Caco-2 (cell line): ENCODE measurements at regions not wholly inside any gene's neighbourhood (a gene's known extent, or its start where the extent isn't known, plus 50 kb on each side); places are given as distances from the start of the nearest gene placed in this dataset.

ENCODE experiments used
- BruUV-seq: library from RNA; stranded (reverse); fragments of 400-500 nt; replicated peaks from 2 replicates; lab custom pipeline; 2021; lab: Mats Ljungman, UMichigan
- CTCF ChIA-PET: fragments of 300-600 bp; sonication (Branson Sonifier 250); formaldehyde crosslinking; loops from one replicate; lab custom pipeline; 2022; ENCODE audit warnings: antibody characterized with exemption; lab: Charles Lee
- POLR2A ChIA-PET: fragments of 300-600 bp; sonication (Branson Sonifier 250); formaldehyde crosslinking; loops from one replicate; lab custom pipeline; 2022; ENCODE audit warnings: antibody characterized with exemption; lab: Charles Lee
- DNase-seq, 2 experiments: peaks; one replicate each; pipeline versions ENCODE4 v3.0.0 to v3.0.0-alpha.2; 2020 to 2022
- H3K27me3 ChIP-seq: replicated peaks from 2 replicates; pipeline ENCODE4 v1.6.0; 2011; ENCODE audit warnings: low read length; ENCODE audit not compliant: control insufficient read depth, insufficient read depth
- H3K36me3 ChIP-seq: 2 replicates; pipeline ENCODE4 v1.5.1; 2011; ENCODE audit warnings: low read length; ENCODE audit not compliant: control insufficient read depth, insufficient read depth
- H3K4me1 ChIP-seq: fragments of 250-450 bp; sonication (Bioruptor Pico); 2 replicates; pipeline ENCODE4 v1.5.1; 2020; ENCODE audit warnings: mild to moderate bottlenecking
- H3K4me3 ChIP-seq: 2 replicates; pipeline ENCODE4 v1.5.1; 2011; ENCODE audit warnings: low read depth, mild to moderate bottlenecking, control low read depth, low read length
- H3K9me3 ChIP-seq: fragments of 250-450 bp; sonication (Bioruptor Pico); 2 replicates; pipeline ENCODE4 v1.5.1; 2020; ENCODE audit warnings: mild to moderate bottlenecking, moderate library complexity
- H3K27ac Mint-ChIP-seq: one replicate; pipeline ENCODE4 v1.8.0; 2022; ENCODE audit warnings: mixed read lengths; ENCODE audit not compliant: unreplicated experiment
- H3K27me3 Mint-ChIP-seq: one replicate; pipeline ENCODE4 v1.8.0; 2022; ENCODE audit warnings: mixed read lengths; ENCODE audit not compliant: insufficient read depth, unreplicated experiment
- H3K36me3 Mint-ChIP-seq: one replicate; pipeline ENCODE4 v1.8.0; 2022; ENCODE audit warnings: mild to moderate bottlenecking, mixed read lengths; ENCODE audit not compliant: insufficient read depth, unreplicated experiment
- H3K4me1 Mint-ChIP-seq: one replicate; pipeline ENCODE4 v1.8.0; 2022; ENCODE audit warnings: low read depth, mixed read lengths; ENCODE audit not compliant: unreplicated experiment
- H3K4me3 Mint-ChIP-seq: one replicate; pipeline ENCODE4 v1.8.0; 2022; ENCODE audit warnings: mild to moderate bottlenecking, moderate library complexity, mixed read lengths; ENCODE audit not compliant: unreplicated experiment
- H3K9me3 Mint-ChIP-seq: one replicate; pipeline ENCODE4 v1.8.0; 2022; ENCODE audit warnings: mixed read lengths; ENCODE audit not compliant: unreplicated experiment
- CTCF ChIP-seq, 2 experiments: fragments of 200-600 bp in 1 of 2; IDR thresholded peaks; 1 replicate in 1 of 2; 2 replicates in 1 of 2; pipeline versions ENCODE4 v1.5.1 to v1.8.0; 2011 to 2022; ENCODE audit warnings: antibody characterized with exemption in 1 of 2, control low read depth in 1 of 2, inconsistent platforms in 1 of 2, low read depth in 1 of 2, low read length in 1 of 2, mild to moderate bottlenecking in 1 of 2, moderate library complexity in 1 of 2; ENCODE audit not compliant: insufficient read depth in 1 of 2, severe bottlenecking in 1 of 2, unreplicated experiment in 1 of 2
- intact Hi-C: fragments of 100-400 bp; cut with micrococcal nuclease; formaldehyde crosslinking; loops from one replicate; pipeline ENCODE4 v1.10.0; 2022; ENCODE audit not compliant: unreplicated experiment

- CTCF ChIA-PET, result no interaction called here
- no peaks in the 10 kb centered on the region for H3K36me3 ChIP-seq
- no peak for TF ChIP-seq CTCF (IDR thresholded peaks at IDR 0.05; ENCODE audit: insufficient read depth in 1 of 2, low read depth in 1 of 2, low read length in 1 of 2, severe bottlenecking in 1 of 2, unreplicated experiment in 1 of 2)
- POLR2A ChIA-PET, result no interaction called here
- H3K9me3 ChIP-seq, result no peaks in the 10 kb centered on the region
- H3K4me3 ChIP-seq, result no peak overlapping the region
- H3K4me3 Mint-ChIP-seq, result no peak overlapping the region
- H3K9me3 Mint-ChIP-seq, result no peaks in the 10 kb centered on the region
- H3K27me3 Mint-ChIP-seq, result no peaks in the 10 kb centered on the region
- H3K27ac Mint-ChIP-seq, result no peak overlapping the region
- no peaks in the 10 kb centered on the region for H3K4me1 ChIP-seq
- intact Hi-C loops, result no loop called here
- no peaks in the 10 kb centered on the region for H3K36me3 Mint-ChIP-seq
- no TSS peak for BruUV-seq
- no peak for DNase-seq
- H3K27me3 ChIP-seq, result no peaks in the 10 kb centered on the region
- H3K4me1 Mint-ChIP-seq, result no peaks in the 10 kb centered on the region
Measured at GRCh38 chr9:80156262-80156661, 584.5 kb downstream of the TLE4 start.

DNA sequence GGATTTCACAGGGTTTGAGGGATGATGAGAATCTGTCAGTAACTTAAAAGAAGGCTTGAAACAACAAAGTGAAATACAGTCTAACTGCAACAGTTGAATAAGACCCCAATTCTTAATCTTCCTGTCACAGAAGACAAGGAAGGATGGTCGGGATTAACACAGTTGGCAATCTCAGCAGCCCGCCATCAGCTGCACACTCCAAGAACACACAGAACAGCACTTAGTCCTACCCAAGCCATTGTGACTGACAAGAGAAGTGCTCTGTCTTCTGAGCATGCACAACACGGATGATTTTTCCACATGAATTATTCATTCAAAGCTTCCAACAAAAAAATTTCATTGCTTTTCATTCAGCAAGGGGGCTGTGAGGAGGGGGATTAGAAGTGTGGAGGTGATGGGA is 576.1 kb downstream of the TLE4 start:
- CTCF ChIA-PET, result no interaction called here

DNA sequence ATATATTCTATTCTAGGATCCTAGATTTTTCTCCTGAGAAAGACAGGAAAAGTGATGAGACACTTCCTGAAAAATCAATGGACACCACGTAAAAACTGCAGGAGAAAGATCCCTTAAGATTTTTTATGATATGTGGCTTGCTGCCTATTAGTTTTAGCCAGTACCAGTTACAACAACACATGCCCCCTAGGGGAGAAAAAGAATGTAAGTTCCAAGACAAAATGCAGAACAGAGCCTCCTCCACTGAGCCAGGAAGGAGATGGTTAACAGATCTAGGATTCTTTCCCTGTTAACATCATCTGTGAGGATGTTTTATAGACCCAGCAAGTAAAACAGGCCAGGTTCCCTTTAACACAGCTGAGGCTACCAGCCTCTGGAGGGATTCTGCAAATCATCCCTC is 574.7 kb downstream of the TLE4 start:
- POLR2A ChIA-PET, result no interaction called here
- H3K27me3 ChIP-seq, result no peaks in the 10 kb centered on the region
- no TSS peak for BruUV-seq
- H3K9me3 ChIP-seq, result no peaks in the 10 kb centered on the region
- Mint-ChIP-seq H3K36me3 (no peaks in the 10 kb centered on the region), H3K27ac (no peak overlapping the region), H3K4me1 (no peaks in the 10 kb centered on the region), H3K9me3 (no peaks in the 10 kb centered on the region), H3K27me3 (no peaks in the 10 kb centered on the region), H3K4me3 (no peak overlapping the region)
- no peaks in the 10 kb centered on the region for H3K36me3 ChIP-seq
- TF ChIP-seq CTCF (IDR thresholded peaks at IDR 0.05; ENCODE audit: insufficient read depth in 1 of 2, low read depth in 1 of 2, low read length in 1 of 2, severe bottlenecking in 1 of 2, unreplicated experiment in 1 of 2), result no peak
- H3K4me3 ChIP-seq, result no peak overlapping the region
- CTCF ChIA-PET, result no interaction called here
- H3K4me1 ChIP-seq, result no peaks in the 10 kb centered on the region
- DNase-seq, result no peak
- intact Hi-C loops, result no loop called here

More for the DNA sequence above, 576.1 kb downstream of the TLE4 start:
- POLR2A ChIA-PET, result no interaction called here
- no peaks in the 10 kb centered on the region for H3K36me3 Mint-ChIP-seq
- intact Hi-C loops, result no loop called here
- no peaks in the 10 kb centered on the region for H3K27me3 Mint-ChIP-seq
- Histone ChIP-seq H3K4me3 (no peak overlapping the region), H3K9me3 (no peaks in the 10 kb centered on the region), H3K4me1 (no peaks in the 10 kb centered on the region), H3K36me3 (no peaks in the 10 kb centered on the region), H3K27me3 (no peaks in the 10 kb centered on the region)
- TF ChIP-seq CTCF (IDR thresholded peaks at IDR 0.05; ENCODE audit: insufficient read depth in 1 of 2, low read depth in 1 of 2, low read length in 1 of 2, severe bottlenecking in 1 of 2, unreplicated experiment in 1 of 2), result no peak
- no peak for DNase-seq
- H3K4me3 Mint-ChIP-seq, result no peak overlapping the region
- no peak overlapping the region for H3K27ac Mint-ChIP-seq
- H3K4me1 Mint-ChIP-seq, result no peaks in the 10 kb centered on the region
- BruUV-seq, result no TSS peak
- no peaks in the 10 kb centered on the region for H3K9me3 Mint-ChIP-seq
